ENCODE measurements at regions not wholly inside any gene's neighbourhood (a gene's known extent, or its start where the extent isn't known, plus 50 kb on each side); places are given as distances from the start of the nearest gene placed in this dataset.

GRCh38 chr4:114279711-114280110 is 300.3 kb upstream of the ARSJ start:
- no peak for DNase-seq
- H3K9ac ChIP-seq (ENCODE audit: insufficient read depth, low read length, poor library complexity, severe bottlenecking) = no peak overlapping the region
- no peaks in the 10 kb centered on the region for H3K9me3 ChIP-seq (replicated peaks in 1 of 2; ENCODE audit: control insufficient read depth in 1 of 2, insufficient read depth in 1 of 2, low read length in 2 of 2)
- no peak overlapping the region for H3K4me3 ChIP-seq (replicated peaks in 1 of 3; ENCODE audit: low read depth in 2 of 3, low read length in 3 of 3)
- Mint-ChIP-seq H3K4me3 (no peak overlapping the region), H3K27me3 (ENCODE audit: low read depth in 3 of 3) (no peaks in the 10 kb centered on the region), H3K4me1 (no peaks in the 10 kb centered on the region), H3K9me3 (peaks cover 0 to 3% (median 0%) of the 10 kb centered on the region in 7 donors), H3K36me3 (no peaks in the 10 kb centered on the region), H3K27ac (no peak overlapping the region)
- TF ChIP-seq, protein P1, sequence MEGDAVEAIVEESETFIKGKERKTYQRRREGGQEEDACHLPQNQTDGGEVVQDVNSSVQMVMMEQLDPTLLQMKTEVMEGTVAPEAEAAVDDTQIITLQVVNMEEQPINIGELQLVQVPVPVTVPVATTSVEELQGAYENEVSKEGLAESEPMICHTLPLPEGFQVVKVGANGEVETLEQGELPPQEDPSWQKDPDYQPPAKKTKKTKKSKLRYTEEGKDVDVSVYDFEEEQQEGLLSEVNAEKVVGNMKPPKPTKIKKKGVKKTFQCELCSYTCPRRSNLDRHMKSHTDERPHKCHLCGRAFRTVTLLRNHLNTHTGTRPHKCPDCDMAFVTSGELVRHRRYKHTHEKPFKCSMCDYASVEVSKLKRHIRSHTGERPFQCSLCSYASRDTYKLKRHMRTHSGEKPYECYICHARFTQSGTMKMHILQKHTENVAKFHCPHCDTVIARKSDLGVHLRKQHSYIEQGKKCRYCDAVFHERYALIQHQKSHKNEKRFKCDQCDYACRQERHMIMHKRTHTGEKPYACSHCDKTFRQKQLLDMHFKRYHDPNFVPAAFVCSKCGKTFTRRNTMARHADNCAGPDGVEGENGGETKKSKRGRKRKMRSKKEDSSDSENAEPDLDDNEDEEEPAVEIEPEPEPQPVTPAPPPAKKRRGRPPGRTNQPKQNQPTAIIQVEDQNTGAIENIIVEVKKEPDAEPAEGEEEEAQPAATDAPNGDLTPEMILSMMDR (IDR thresholded peaks at IDR 0.05) = no peak
- no CpG with 5 or more reads among the region's 3 CpGs for WGBS (ENCODE audit: insufficient coverage)
- H3K27ac ChIP-seq (ENCODE audit: low read depth in 1 of 2, low read length in 2 of 2) = no peak overlapping the region
- no peaks in the 10 kb centered on the region for H3K79me2 ChIP-seq (ENCODE audit: insufficient read depth, low read length)
- H3K36me3 ChIP-seq (replicated peaks in 1 of 2; ENCODE audit: control insufficient read depth in 1 of 2, insufficient read depth in 2 of 2, low read length in 2 of 2) = no peaks in the 10 kb centered on the region
- no peak overlapping the region for H3K4me2 ChIP-seq (replicated peaks; ENCODE audit: extremely low read depth, low read length, poor library complexity, severe bottlenecking)
- no peaks in the 10 kb centered on the region for H3K4me1 ChIP-seq (ENCODE audit: control insufficient read depth in 1 of 2, insufficient read depth in 2 of 2, low read length in 2 of 2)
- H3K27me3 ChIP-seq (ENCODE audit: control insufficient read depth in 2 of 2, insufficient read depth in 2 of 2, low read length in 2 of 2) = no peaks in the 10 kb centered on the region
- intact Hi-C loops (cut with micrococcal nuclease) = no loop called here
- H2AFZ ChIP-seq (ENCODE audit: insufficient read depth, low read depth, low read length, poor library complexity, severe bottlenecking) = no peak overlapping the region
- H4K20me1 ChIP-seq (ENCODE audit: insufficient read depth, low read length) = no peaks in the 10 kb centered on the region

GRCh38 chr4:114280645-114281044 is 301.2 kb upstream of the ARSJ start:
- H3K9me3 Mint-ChIP-seq = peaks cover 0 to 3% (median 1%) of the 10 kb centered on the region in 7 donors
- H3K27me3 Mint-ChIP-seq (ENCODE audit: low read depth in 3 of 3) = no peaks in the 10 kb centered on the region
- Histone ChIP-seq H3K4me3 (replicated peaks in 1 of 3; ENCODE audit: low read depth in 2 of 3, low read length in 3 of 3) (no peak overlapping the region), H3K4me2 (replicated peaks; ENCODE audit: extremely low read depth, low read length, poor library complexity, severe bottlenecking) (no peak overlapping the region), H3K4me1 (ENCODE audit: control insufficient read depth in 1 of 2, insufficient read depth in 2 of 2, low read length in 2 of 2) (no peaks in the 10 kb centered on the region), H4K20me1 (ENCODE audit: insufficient read depth, low read length) (no peaks in the 10 kb centered on the region), H3K27me3 (ENCODE audit: control insufficient read depth in 2 of 2, insufficient read depth in 2 of 2, low read length in 2 of 2) (no peaks in the 10 kb centered on the region), H3K9ac (ENCODE audit: insufficient read depth, low read length, poor library complexity, severe bottlenecking) (no peak overlapping the region), H3K36me3 (replicated peaks in 1 of 2; ENCODE audit: control insufficient read depth in 1 of 2, insufficient read depth in 2 of 2, low read length in 2 of 2) (no peaks in the 10 kb centered on the region), H2AFZ (ENCODE audit: insufficient read depth, low read depth, low read length, poor library complexity, severe bottlenecking) (no peak overlapping the region), H3K79me2 (ENCODE audit: insufficient read depth, low read length) (no peaks in the 10 kb centered on the region), H3K27ac (ENCODE audit: low read depth in 1 of 2, low read length in 2 of 2) (no peak overlapping the region), H3K9me3 (replicated peaks in 1 of 2; ENCODE audit: control insufficient read depth in 1 of 2, insufficient read depth in 1 of 2, low read length in 2 of 2) (no peaks in the 10 kb centered on the region)
- intact Hi-C loops (cut with micrococcal nuclease) = no loop called here
- no peak overlapping the region for H3K4me3 Mint-ChIP-seq
- no peak for DNase-seq
- no peaks in the 10 kb centered on the region for H3K4me1 Mint-ChIP-seq
- TF ChIP-seq, protein P1 (IDR thresholded peaks at IDR 0.05) = no peak
- no peak overlapping the region for H3K27ac Mint-ChIP-seq
- no peaks in the 10 kb centered on the region for H3K36me3 Mint-ChIP-seq

Measured in CD14-positive monocyte (primary cell).